ENCODE measurements at regions not wholly inside any gene's neighbourhood (a gene's known extent, or its start where the extent isn't known, plus 50 kb on each side); places are given as distances from the start of the nearest gene placed in this dataset.

DNA sequence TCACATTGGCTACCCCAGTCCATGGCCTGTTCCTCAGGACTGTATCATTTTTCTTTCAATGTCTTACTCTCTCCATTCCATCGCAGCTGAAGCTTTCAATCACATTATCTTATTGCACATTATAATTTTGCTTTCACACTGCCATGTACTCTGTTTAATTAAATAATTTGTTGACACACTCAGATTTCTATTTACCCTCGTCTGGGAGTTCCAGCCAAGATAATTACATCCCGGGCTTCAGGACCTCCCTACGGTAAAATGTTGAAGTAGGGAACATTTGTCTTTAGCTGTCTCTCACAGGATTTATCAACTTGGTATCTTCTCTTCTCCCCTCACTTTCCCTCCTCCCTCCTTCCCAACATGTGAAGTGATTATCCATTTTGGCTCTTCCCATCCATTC is 177.2 kb upstream of the RASSF8 start:
- TF ChIP-seq SUZ12 (IDR thresholded peaks at IDR 0.05; ENCODE audit: extremely low read depth, insufficient read depth, insufficient read length): no peak
- TF ChIP-seq YY1 (IDR thresholded peaks at IDR 0.05; ENCODE audit: insufficient read depth, insufficient read length): no peak
- TF ChIP-seq ZNF274 (IDR thresholded peaks at IDR 0.05; ENCODE audit: low read depth, low read length): no peak
